ENCODE measurements at regions not wholly inside any gene's neighbourhood (a gene's known extent, or its start where the extent isn't known, plus 50 kb on each side); places are given as distances from the start of the nearest gene placed in this dataset.
A peak's percentile ranks its signal among the peaks of the same experiment; 100 is the strongest.

GRCh38 chr17:14760212-14760611 lies 459.3 kb downstream of the HS3ST3B1 start:
- Histone ChIP-seq H3K27me3 (ENCODE audit: insufficient read depth, poor library complexity, severe bottlenecking) (no peaks in the 10 kb centered on the region), H3K4me1 (ENCODE audit: insufficient read depth, poor library complexity, severe bottlenecking) (no peaks in the 10 kb centered on the region), H3K4me3 (ENCODE audit: severe bottlenecking) (no peak overlapping the region), H3K27ac (ENCODE audit: poor library complexity, severe bottlenecking) (no peak overlapping the region), H3K9me3 (ENCODE audit: severe bottlenecking) (no peaks in the 10 kb centered on the region), H3K36me3 (ENCODE audit: low read depth) (no peaks in the 10 kb centered on the region)
- TF ChIP-seq CTCF (IDR thresholded peaks at IDR 0.05; ENCODE audit: poor library complexity, severe bottlenecking) = no peak
- ATAC-seq (ENCODE audit: low read depth) = no peak
- no peak for DNase-seq (ENCODE audit: low spot score)

DNA sequence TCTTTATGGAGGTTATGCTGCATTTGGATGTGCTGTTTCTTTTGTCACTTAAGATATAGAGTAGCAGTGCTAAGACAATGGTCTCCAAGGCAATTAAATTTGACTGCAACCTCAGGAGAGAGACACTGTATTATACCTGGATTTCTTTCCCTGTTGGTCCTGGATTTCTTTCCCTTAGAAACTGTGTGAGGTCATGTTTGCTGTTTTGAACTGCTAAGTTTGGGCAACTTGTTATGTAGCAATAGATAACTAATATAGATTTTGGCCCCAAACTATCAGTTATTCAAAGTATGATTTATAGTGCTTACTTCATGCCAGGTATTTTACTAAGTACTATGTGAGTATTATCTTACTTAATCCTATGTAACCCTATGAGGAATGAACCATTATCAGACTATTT lies 458.4 kb downstream of the HS3ST3B1 start:
- no peak for DNase-seq (ENCODE audit: low spot score)
- Histone ChIP-seq H3K27me3 (ENCODE audit: insufficient read depth, poor library complexity, severe bottlenecking) (no peaks in the 10 kb centered on the region), H3K36me3 (ENCODE audit: low read depth) (no peaks in the 10 kb centered on the region), H3K4me1 (ENCODE audit: insufficient read depth, poor library complexity, severe bottlenecking) (no peaks in the 10 kb centered on the region), H3K4me3 (ENCODE audit: severe bottlenecking) (no peak overlapping the region), H3K27ac (ENCODE audit: poor library complexity, severe bottlenecking) (no peak overlapping the region), H3K9me3 (ENCODE audit: severe bottlenecking) (no peaks in the 10 kb centered on the region)
- TF ChIP-seq CTCF (IDR thresholded peaks at IDR 0.05; ENCODE audit: poor library complexity, severe bottlenecking) = no peak
- ATAC-seq (ENCODE audit: low read depth) = no peak

DNA sequence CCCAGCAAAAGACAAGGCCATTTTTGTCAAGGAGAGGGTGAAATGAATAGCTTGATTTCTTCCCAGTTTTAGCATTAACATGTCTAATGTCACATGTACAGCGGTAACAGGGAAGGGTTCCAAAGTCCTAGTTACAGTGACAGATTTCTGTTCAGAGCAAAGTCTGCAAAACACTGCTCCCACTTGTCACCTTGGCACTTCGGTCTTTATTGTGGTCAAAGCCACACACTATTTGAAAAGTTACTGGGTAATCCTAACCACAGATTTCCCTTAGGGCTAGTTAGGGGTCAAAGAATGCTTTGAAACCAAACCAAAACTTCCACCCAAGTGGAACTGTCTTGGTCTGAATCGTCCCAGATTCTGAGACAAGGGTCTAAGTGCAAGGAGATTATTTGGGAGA lies 455.6 kb downstream of the HS3ST3B1 start:
- DNase-seq (ENCODE audit: low spot score) (no peak), ATAC-seq (ENCODE audit: low read depth) (no peak)
- H3K27ac ChIP-seq (ENCODE audit: poor library complexity, severe bottlenecking) = no peak overlapping the region

GRCh38 chr17:14755002-14755401 lies 454.1 kb downstream of the HS3ST3B1 start:
- H3K4me1 ChIP-seq (ENCODE audit: insufficient read depth, poor library complexity, severe bottlenecking) = no peaks in the 10 kb centered on the region
- no peaks in the 10 kb centered on the region for H3K9me3 ChIP-seq (ENCODE audit: severe bottlenecking)
- H3K27me3 ChIP-seq (ENCODE audit: insufficient read depth, poor library complexity, severe bottlenecking) = no peaks in the 10 kb centered on the region
- ATAC-seq (ENCODE audit: low read depth) (peak; percentile 40; the same call in 1 of the 3 replicates), DNase-seq (ENCODE audit: low spot score) (no peak)
- no peaks in the 10 kb centered on the region for H3K36me3 ChIP-seq (ENCODE audit: low read depth)
- TF ChIP-seq CTCF (IDR thresholded peaks at IDR 0.05; ENCODE audit: poor library complexity, severe bottlenecking) = no peak
- H3K4me3 ChIP-seq (ENCODE audit: severe bottlenecking) = no peak overlapping the region
- H3K27ac ChIP-seq (ENCODE audit: poor library complexity, severe bottlenecking) = no peak overlapping the region

More for the DNA sequence above, 455.6 kb downstream of the HS3ST3B1 start:
- no peak for TF ChIP-seq CTCF (IDR thresholded peaks at IDR 0.05; ENCODE audit: poor library complexity, severe bottlenecking)
- Histone ChIP-seq H3K4me3 (ENCODE audit: severe bottlenecking) (no peak overlapping the region), H3K4me1 (ENCODE audit: insufficient read depth, poor library complexity, severe bottlenecking) (no peaks in the 10 kb centered on the region), H3K9me3 (ENCODE audit: severe bottlenecking) (no peaks in the 10 kb centered on the region), H3K27me3 (ENCODE audit: insufficient read depth, poor library complexity, severe bottlenecking) (no peaks in the 10 kb centered on the region), H3K36me3 (ENCODE audit: low read depth) (no peaks in the 10 kb centered on the region)

- Histone ChIP-seq H3K9me3 (ENCODE audit: severe bottlenecking) (no peaks in the 10 kb centered on the region), H3K36me3 (ENCODE audit: low read depth) (no peaks in the 10 kb centered on the region), H3K27me3 (ENCODE audit: insufficient read depth, poor library complexity, severe bottlenecking) (no peaks in the 10 kb centered on the region), H3K27ac (ENCODE audit: poor library complexity, severe bottlenecking) (no peak overlapping the region), H3K4me1 (ENCODE audit: insufficient read depth, poor library complexity, severe bottlenecking) (no peaks in the 10 kb centered on the region), H3K4me3 (ENCODE audit: severe bottlenecking) (no peak overlapping the region)
- TF ChIP-seq CTCF (IDR thresholded peaks at IDR 0.05; ENCODE audit: poor library complexity, severe bottlenecking) = no peak
- ATAC-seq (ENCODE audit: low read depth) (no peak), DNase-seq (ENCODE audit: low spot score) (no peak)
Observed at GRCh38 chr17:14753383-14753782, 452.5 kb downstream of the HS3ST3B1 start.

Data from RWPE2 (cell line).